HCT116 (cell line): ENCODE measurements at regions not wholly inside any gene's neighbourhood (a gene's known extent, or its start where the extent isn't known, plus 50 kb on each side); places are given as distances from the start of the nearest gene placed in this dataset.

Source experiments
- ATAC-seq: fragments of 200-7000 bp; cut with Tn5 transposase; 2 replicates; pipeline ENCODE4 v1.9.1; 2020; ENCODE audit warnings: mild to moderate bottlenecking, moderate library complexity
- BruUV-seq: library from RNA; stranded (reverse); fragments of 400-500 nt; replicated peaks from 2 replicates; lab custom pipeline; 2021; lab: Mats Ljungman, UMichigan
- CTCF ChIA-PET: fragments of 300-600 bp; sonication (Branson Sonifier 250); formaldehyde crosslinking; loops from one replicate; lab custom pipeline; 2021; ENCODE audit warnings: antibody characterized with exemption; lab: Charles Lee
- POLR2A ChIA-PET: fragments of 300-600, 350-600 bp; sonication (Branson Sonifier 250); formaldehyde crosslinking; loops from one replicate; lab custom pipeline; 2021; ENCODE audit warnings: antibody characterized with exemption; lab: Charles Lee
- RAD21 ChIA-PET, 2 experiments: fragments of 300-600 bp; sonication (Branson Sonifier 250); formaldehyde crosslinking; loops; one replicate each; lab custom pipeline; 2023; ENCODE audit warnings: low total read pairs in 2 of 2; ENCODE audit not compliant: uncharacterized antibody in 2 of 2, unreplicated experiment in 2 of 2, low non-redundant PET in 1 of 2; lab: Charles Lee
- DNase-seq: peaks from one replicate; pipeline ENCODE4 v3.0.0-alpha.2; 2010; ENCODE audit warnings: low read depth, low spot score
- H2AFZ ChIP-seq: fragments of 200-600 bp; shearing (Covaris generic), sonication (generic); 2 replicates; pipeline ENCODE4 v1.6.1; 2017; ENCODE audit warnings: low read depth, mixed run types, mixed read lengths, antibody characterized with exemption, low read length; ENCODE audit not compliant: poor library complexity, severe bottlenecking
- H3K27ac ChIP-seq: 2 replicates; pipeline ENCODE4 v1.5.1; 2012; ENCODE audit warnings: low read depth, low read length
- H3K27me3 ChIP-seq: fragments of 200-600 bp; sonication (generic); 2 replicates; pipeline ENCODE4 v1.6.1; 2016; ENCODE audit warnings: mixed run types, low read length, mixed read lengths; ENCODE audit not compliant: insufficient read depth
- H3K36me3 ChIP-seq, 2 experiments: fragments of 200-500 bp in 1 of 2; fragments of 200-600 bp in 1 of 2; sonication (Bioruptor generic) in 1 of 2; sonication (generic) in 1 of 2; 2 replicates each; pipeline versions ENCODE4 v1.5.1 to v1.6.1; 2014 to 2016; ENCODE audit warnings: low read length in 2 of 2, inconsistent platforms in 1 of 2, mixed read lengths in 1 of 2, mixed run types in 1 of 2; ENCODE audit not compliant: insufficient read depth in 2 of 2, control insufficient read depth in 1 of 2
- H3K4me1 ChIP-seq, 2 experiments: fragments of 200-600 bp in 1 of 2; sonication (generic) in 1 of 2; 2 replicates each; pipeline versions ENCODE4 v1.5.1 to v1.6.1; 2012 to 2017; ENCODE audit warnings: low read length in 2 of 2, inconsistent platforms in 1 of 2, mild to moderate bottlenecking in 1 of 2, mixed read lengths in 1 of 2, mixed run types in 1 of 2, moderate library complexity in 1 of 2; ENCODE audit not compliant: insufficient read depth in 2 of 2, control insufficient read depth in 1 of 2
- H3K4me2 ChIP-seq: fragments of 200-600 bp; sonication (generic); 2 replicates; pipeline ENCODE4 v1.6.1; 2017; ENCODE audit warnings: mixed run types, low read length, mixed read lengths
- H3K4me3 ChIP-seq, 2 experiments: fragments of 200-600 bp in 1 of 2; sonication (generic) in 1 of 2; replicated peaks in 1 of 2; 2 replicates each; pipeline ENCODE4 v1.5.1; 2011 to 2016; ENCODE audit warnings: low read length in 2 of 2, control low read depth in 1 of 2, low read depth in 1 of 2, mild to moderate bottlenecking in 1 of 2, mixed read lengths in 1 of 2, mixed run types in 1 of 2
- H3K79me2 ChIP-seq: fragments of 200-600 bp; sonication (generic); 2 replicates; pipeline ENCODE4 v1.6.1; 2017; ENCODE audit warnings: mild to moderate bottlenecking, mixed run types, low read length, moderate library complexity, mixed read lengths; ENCODE audit not compliant: insufficient read depth
- H3K9ac ChIP-seq: fragments of 200-600 bp; sonication (generic); 2 replicates; pipeline ENCODE4 v1.6.1; 2016; ENCODE audit warnings: low read length, mixed read lengths
- H3K9me2 ChIP-seq: fragments of 200-600 bp; sonication (generic), shearing (Covaris generic); 2 replicates; pipeline ENCODE4 v1.6.1; 2017; ENCODE audit warnings: mixed run types, mild to moderate bottlenecking, moderate library complexity; ENCODE audit not compliant: insufficient read depth
- H3K9me3 ChIP-seq, 2 experiments: fragments of 200-500 bp in 1 of 2; fragments of 200-600 bp in 1 of 2; sonication (Bioruptor generic) in 1 of 2; sonication (generic) in 1 of 2; 2 replicates each; pipeline ENCODE4 v1.6.1; 2014 to 2017; ENCODE audit warnings: low read length in 2 of 2, mixed read lengths in 2 of 2, inconsistent platforms in 1 of 2, low read depth in 1 of 2, mild to moderate bottlenecking in 1 of 2, mixed run types in 1 of 2, moderate library complexity in 1 of 2; ENCODE audit not compliant: control insufficient read depth in 1 of 2, insufficient read depth in 1 of 2
- H4K20me1 ChIP-seq: fragments of 200-600 bp; sonication (generic), shearing (Covaris generic); 2 replicates; pipeline ENCODE4 v1.6.1; 2017; ENCODE audit warnings: mixed run types, mild to moderate bottlenecking, moderate library complexity; ENCODE audit not compliant: insufficient read depth
- ATF3 ChIP-seq: IDR thresholded peaks from 2 replicates; pipeline ENCODE4 v1.6.1; 2012
- CBX3 ChIP-seq: IDR thresholded peaks from 2 replicates; pipeline ENCODE4 v1.6.1; 2012; ENCODE audit warnings: low read depth
- CTCF ChIP-seq, 3 experiments: fragments of 200-600 bp in 1 of 3; sonication (generic) in 1 of 3; IDR thresholded peaks in 2 of 3; conservative IDR thresholded peaks in 1 of 3; 2 replicates each; pipeline ENCODE4 v1.5.1; 2012 to 2017; ENCODE audit warnings: low read depth in 2 of 3, low read length in 2 of 3, antibody characterized with exemption in 1 of 3, borderline replicate concordance in 1 of 3, control low read depth in 1 of 3, mild to moderate bottlenecking in 1 of 3, mixed read lengths in 1 of 3, mixed run types in 1 of 3, moderate library complexity in 1 of 3; ENCODE audit not compliant: insufficient read depth in 1 of 3
- EGR1 ChIP-seq: IDR thresholded peaks from 2 replicates; pipeline ENCODE4 v1.6.1; 2012; ENCODE audit warnings: low read depth
- EZH2 ChIP-seq: fragments of 200-600 bp; sonication (generic); IDR thresholded peaks from 2 replicates; pipeline ENCODE4 v1.6.1; 2017; ENCODE audit warnings: antibody characterized with exemption, mixed run types
- EZH2phosphoT487 ChIP-seq: fragments of 200-600 bp; IDR thresholded peaks from 2 replicates; pipeline ENCODE4 v1.6.1; 2018; ENCODE audit warnings: antibody characterized with exemption, borderline replicate concordance
- FOSL1 ChIP-seq: IDR thresholded peaks from 2 replicates; pipeline ENCODE4 v1.6.1; 2012; ENCODE audit warnings: low read depth
- JUND ChIP-seq: IDR thresholded peaks from 2 replicates; pipeline ENCODE4 v1.6.1; 2012
- POLR2AphosphoS5 ChIP-seq: IDR thresholded peaks from 2 replicates; pipeline ENCODE4 v1.6.1; 2011; ENCODE audit warnings: mild to moderate bottlenecking, low read depth, low read length, moderate library complexity
- RAD21 ChIP-seq: IDR thresholded peaks from 2 replicates; pipeline ENCODE4 v1.6.1; 2012; ENCODE audit warnings: low read depth, mild to moderate bottlenecking
- REST ChIP-seq: IDR thresholded peaks from 2 replicates; pipeline ENCODE4 v1.6.1; 2012; ENCODE audit warnings: low read depth
- SIN3A ChIP-seq: IDR thresholded peaks from 2 replicates; pipeline ENCODE4 v1.6.1; 2012; ENCODE audit warnings: low read depth
- SRF ChIP-seq: IDR thresholded peaks from 2 replicates; pipeline ENCODE4 v1.6.1; 2012; ENCODE audit warnings: low read depth
- TCF7L2 ChIP-seq: IDR thresholded peaks from 2 replicates; pipeline ENCODE4 v1.7.0; 2011; ENCODE audit warnings: borderline replicate concordance, inconsistent platforms; ENCODE audit not compliant: insufficient read depth, insufficient read length; ENCODE audit errors: extremely low read depth
- YY1 ChIP-seq: IDR thresholded peaks from 2 replicates; pipeline ENCODE4 v1.6.1; 2011; ENCODE audit warnings: low read length, low read depth, moderate library complexity, mild to moderate bottlenecking; ENCODE audit not compliant: insufficient replicate concordance; ENCODE audit errors: extremely low read depth
- intact Hi-C: fragments of 100-400 bp; cut with micrococcal nuclease; formaldehyde crosslinking; loops from 2 replicates; pipeline ENCODE4 v1.10.0; 2022

DNA sequence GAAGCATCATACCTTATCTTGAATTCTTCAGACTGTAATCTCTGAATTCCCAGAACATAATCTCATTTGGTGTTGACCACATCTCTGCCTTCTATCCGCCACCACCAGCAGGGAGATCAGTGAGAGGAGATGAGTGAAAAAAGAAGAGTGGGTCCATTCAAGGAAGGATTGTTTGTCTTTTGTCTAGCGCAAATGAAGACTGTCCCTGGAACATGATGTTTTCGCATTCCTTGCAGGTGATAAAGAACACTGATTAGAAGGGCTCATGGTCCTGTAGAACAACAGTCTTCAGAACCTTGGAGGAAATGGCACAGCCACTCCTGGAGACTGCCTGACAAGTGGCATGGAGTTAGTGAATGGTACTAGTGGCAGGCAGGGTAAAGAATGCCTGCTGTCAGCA lies 869.6 kb downstream of the JRKL start:
- ATAC-seq, result no peak
- Histone ChIP-seq H3K79me2 (no peaks in the 10 kb centered on the region), H3K4me3 (no peak overlapping the region), H3K27ac (no peak overlapping the region), H3K9ac (no peak overlapping the region), H4K20me1 (no peaks in the 10 kb centered on the region; the same call in 1 of the 2 replicates), H3K4me1 (no peaks in the 10 kb centered on the region), H3K4me2 (no peak overlapping the region), H3K9me3 (peaks cover 3 to 25% of the 10 kb centered on the region in 2 experiments; a peak in 3 of 4 replicates), H3K36me3 (no peaks in the 10 kb centered on the region), H2AFZ (no peak overlapping the region), H3K27me3 (no peaks in the 10 kb centered on the region), H3K9me2 (no peaks in the 10 kb centered on the region)
- BruUV-seq, result no TSS peak
- TF ChIP-seq POLR2AphosphoS5, result no peak
- no peak for TF ChIP-seq SIN3A
- TF ChIP-seq ATF3, result no peak
- no peak for TF ChIP-seq EGR1
- TF ChIP-seq SRF, result no peak
- no peak for TF ChIP-seq TCF7L2
- no peak for TF ChIP-seq EZH2phosphoT487
- no peak for TF ChIP-seq FOSL1
- no peak for TF ChIP-seq YY1
- no peak for TF ChIP-seq CBX3
- no peak for TF ChIP-seq REST
- no peak for TF ChIP-seq JUND
- TF ChIP-seq EZH2, result no peak
- no peak for TF ChIP-seq RAD21
- TF ChIP-seq CTCF (IDR thresholded peaks at IDR 0.05 in 2 of 3, conservative IDR thresholded peaks at IDR 0.05 in 1 of 3; ENCODE audit: borderline replicate concordance in 1 of 3, insufficient read depth in 1 of 3, low read depth in 2 of 3, low read length in 2 of 3), result no peak
- POLR2A ChIA-PET, result no interaction called here
- no peak for DNase-seq
- RAD21 ChIA-PET, result no interaction called here
- CTCF ChIA-PET, result no interaction called here
- intact Hi-C loops, result no loop called here
